ENCODE measurements at regions not wholly inside any gene's neighbourhood (a gene's known extent, or its start where the extent isn't known, plus 50 kb on each side); places are given as distances from the start of the nearest gene placed in this dataset.

- ChIA-PET CTCF (interaction anchor here (1.4 kb wide), 1 partner anchor 52 kb away, joined by 3 read pairs; no protein-coding TSS in a partner anchor), POLR2A (no interaction called here)
- Histone ChIP-seq H3K9me3 (no peaks in the 10 kb centered on the region), H3K27ac (peak overlapping the region; percentile 43 to 54; a peak in 3 of 6 replicates), H3K4me2 (peak overlapping the region; percentile 53), H3K4me1 (peaks cover 38% of the 10 kb centered on the region), H3K4me3 (no peak overlapping the region)
- no peak for TF ChIP-seq NPAS2 (CRISPR knock-in tag; IDR thresholded peaks at IDR 0.05; ENCODE audit: borderline replicate concordance)
- no peak for TF ChIP-seq ZSCAN20 (CRISPR knock-in tag; IDR thresholded peaks at IDR 0.05)
- TF ChIP-seq ELK1 (IDR thresholded peaks at IDR 0.05; ENCODE audit: low read depth, low read length) = no peak
- no peak for TF ChIP-seq KDM1A (IDR thresholded peaks at IDR 0.05; ENCODE audit: low read depth)
- TF ChIP-seq GATA3 (IDR thresholded peaks at IDR 0.05; ENCODE audit: borderline replicate concordance) = peak; percentile 26; the same call in 1 of the 2 replicates
- peak; percentile 42; the same call in 1 of the 2 replicates for TF ChIP-seq JUNB (IDR thresholded peaks at IDR 0.05)
- 0 out of 2 replicates have a peak, but pooled peaks have one; percentile 52 for TF ChIP-seq HOXB5 (CRISPR knock-in tag; IDR thresholded peaks at IDR 0.05)
- peak; percentile 39 for TF ChIP-seq MAX (IDR thresholded peaks at IDR 0.05)
- no peak for TF ChIP-seq KDM5A (IDR thresholded peaks at IDR 0.05)
- TF ChIP-seq SREBF2 (IDR thresholded peaks at IDR 0.05) = no peak
- no peak for TF ChIP-seq SMC3 (IDR thresholded peaks at IDR 0.05)
- peak; percentile 23; the same call in 1 of the 2 replicates for TF ChIP-seq FOSL2 (IDR thresholded peaks at IDR 0.05)
- TF ChIP-seq FOSL2 (CRISPR knock-in tag; IDR thresholded peaks at IDR 0.05) = no peak
- no peak for TF ChIP-seq ZNF302 (CRISPR knock-in tag; IDR thresholded peaks at IDR 0.05)
- peak in 1 of 2 experiments; percentile 41; a peak in 1 of 4 replicates for TF ChIP-seq CEBPB (IDR thresholded peaks at IDR 0.05)
- no peak for TF ChIP-seq HEYL (CRISPR knock-in tag; IDR thresholded peaks at IDR 0.05)
- TF ChIP-seq, protein P1, sequence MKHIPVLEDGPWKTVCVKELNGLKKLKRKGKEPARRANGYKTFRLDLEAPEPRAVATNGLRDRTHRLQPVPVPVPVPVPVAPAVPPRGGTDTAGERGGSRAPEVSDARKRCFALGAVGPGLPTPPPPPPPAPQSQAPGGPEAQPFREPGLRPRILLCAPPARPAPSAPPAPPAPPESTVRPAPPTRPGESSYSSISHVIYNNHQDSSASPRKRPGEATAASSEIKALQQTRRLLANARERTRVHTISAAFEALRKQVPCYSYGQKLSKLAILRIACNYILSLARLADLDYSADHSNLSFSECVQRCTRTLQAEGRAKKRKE (CRISPR knock-in tag; IDR thresholded peaks at IDR 0.05; ENCODE audit: low read depth) = no peak
- no peak for TF ChIP-seq MYC (IDR thresholded peaks at IDR 0.05; ENCODE audit: borderline replicate concordance, low read length)
- TF ChIP-seq RAD21 (conservative IDR thresholded peaks at IDR 0.05 in 1 of 2, IDR thresholded peaks at IDR 0.05 in 1 of 2) = no peak
- ATAC-seq (peak; percentile 88 to 89), FAIRE-seq (no peak), DNase-seq (ENCODE audit: low read depth in 1 of 2, low spot score in 1 of 2) (peak; percentile 31 to 78)
- 2% methylated on average over 5 of the region's 6 CpGs for WGBS (ENCODE audit: missing lambda C conversion rate)
Observed at GRCh38 chr11:129643031-129643721, 172.5 kb upstream of the TMEM45B start.

DNA sequence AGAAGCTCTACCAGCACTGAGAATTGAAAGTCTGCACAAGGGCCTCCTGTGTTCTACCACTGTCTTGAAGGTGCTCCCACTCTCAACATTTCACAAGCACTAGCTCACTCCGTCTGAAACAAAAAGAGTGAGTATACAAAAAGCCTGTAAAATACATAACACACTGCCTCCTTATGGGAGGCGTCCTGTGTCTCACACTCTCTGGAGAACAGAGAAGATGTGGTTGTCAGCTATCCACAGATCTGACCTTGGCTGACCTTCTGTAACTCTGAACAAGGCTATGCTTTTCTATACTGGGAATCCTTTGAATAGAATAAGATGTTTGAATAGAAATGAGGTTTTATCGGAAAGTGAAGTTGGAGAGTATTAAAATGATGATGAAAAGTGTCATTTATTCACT lies 171.3 kb upstream of the TMEM45B start:
- ATAC-seq (no peak), DNase-seq (ENCODE audit: low read depth in 1 of 2, low spot score in 1 of 2) (no peak), FAIRE-seq (no peak)
- peak overlapping the region in 1 of 2 experiments; percentile 43; a peak in 1 of 6 replicates for H3K27ac ChIP-seq
- H3K9me3 ChIP-seq = no peaks in the 10 kb centered on the region
- 75% methylated on average over 3 of the region's 3 CpGs for WGBS (ENCODE audit: missing lambda C conversion rate)
- CTCF ChIA-PET = interaction anchor here (0.7 to 1.4 kb wide), 3 partner anchors 38 to 51 kb away, joined by 3 read pairs; no protein-coding TSS in a partner anchor
- H3K4me3 ChIP-seq = no peak overlapping the region
- POLR2A ChIA-PET = no interaction called here
- no peak overlapping the region for H3K4me2 ChIP-seq
- TF ChIP-seq HOXB13 (CRISPR knock-in tag; IDR thresholded peaks at IDR 0.05; ENCODE audit: low read depth) = no peak
- TF ChIP-seq HMGXB4 (CRISPR knock-in tag; IDR thresholded peaks at IDR 0.05; ENCODE audit: borderline replicate concordance) = no peak
- H3K4me1 ChIP-seq = peaks cover 31% of the 10 kb centered on the region

Measured in A549 (cell line).